ENCODE measurements at regions not wholly inside any gene's neighbourhood (a gene's known extent, or its start where the extent isn't known, plus 50 kb on each side); places are given as distances from the start of the nearest gene placed in this dataset.

DNA sequence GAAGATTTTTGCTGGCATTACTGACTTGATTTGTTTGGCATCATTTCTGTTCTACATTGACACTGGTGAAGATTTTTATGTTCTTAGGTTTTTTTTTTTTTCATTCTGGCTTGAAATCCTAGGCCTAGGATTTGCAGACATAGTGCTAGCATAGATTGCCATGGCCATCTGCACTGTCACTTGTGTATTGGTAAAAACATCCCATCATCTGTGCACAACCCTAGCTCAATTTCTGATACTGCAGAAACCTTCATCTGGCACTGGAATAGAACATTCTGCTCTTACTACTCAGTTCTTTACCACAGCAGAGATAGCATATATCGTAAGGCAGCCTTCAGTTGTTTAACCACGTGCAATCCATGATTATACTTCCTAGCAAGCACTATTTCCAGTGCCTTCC lies 111.5 kb upstream of the IL15 start:
- DNase-seq (ENCODE audit: low read depth), result no peak
- no peak overlapping the region for H3K4me3 ChIP-seq (ENCODE audit: low read length)
- TF ChIP-seq, protein P1, sequence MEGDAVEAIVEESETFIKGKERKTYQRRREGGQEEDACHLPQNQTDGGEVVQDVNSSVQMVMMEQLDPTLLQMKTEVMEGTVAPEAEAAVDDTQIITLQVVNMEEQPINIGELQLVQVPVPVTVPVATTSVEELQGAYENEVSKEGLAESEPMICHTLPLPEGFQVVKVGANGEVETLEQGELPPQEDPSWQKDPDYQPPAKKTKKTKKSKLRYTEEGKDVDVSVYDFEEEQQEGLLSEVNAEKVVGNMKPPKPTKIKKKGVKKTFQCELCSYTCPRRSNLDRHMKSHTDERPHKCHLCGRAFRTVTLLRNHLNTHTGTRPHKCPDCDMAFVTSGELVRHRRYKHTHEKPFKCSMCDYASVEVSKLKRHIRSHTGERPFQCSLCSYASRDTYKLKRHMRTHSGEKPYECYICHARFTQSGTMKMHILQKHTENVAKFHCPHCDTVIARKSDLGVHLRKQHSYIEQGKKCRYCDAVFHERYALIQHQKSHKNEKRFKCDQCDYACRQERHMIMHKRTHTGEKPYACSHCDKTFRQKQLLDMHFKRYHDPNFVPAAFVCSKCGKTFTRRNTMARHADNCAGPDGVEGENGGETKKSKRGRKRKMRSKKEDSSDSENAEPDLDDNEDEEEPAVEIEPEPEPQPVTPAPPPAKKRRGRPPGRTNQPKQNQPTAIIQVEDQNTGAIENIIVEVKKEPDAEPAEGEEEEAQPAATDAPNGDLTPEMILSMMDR (IDR thresholded peaks at IDR 0.05; ENCODE audit: insufficient read depth, low read depth, low read length, missing control alignments), result no peak

DNA sequence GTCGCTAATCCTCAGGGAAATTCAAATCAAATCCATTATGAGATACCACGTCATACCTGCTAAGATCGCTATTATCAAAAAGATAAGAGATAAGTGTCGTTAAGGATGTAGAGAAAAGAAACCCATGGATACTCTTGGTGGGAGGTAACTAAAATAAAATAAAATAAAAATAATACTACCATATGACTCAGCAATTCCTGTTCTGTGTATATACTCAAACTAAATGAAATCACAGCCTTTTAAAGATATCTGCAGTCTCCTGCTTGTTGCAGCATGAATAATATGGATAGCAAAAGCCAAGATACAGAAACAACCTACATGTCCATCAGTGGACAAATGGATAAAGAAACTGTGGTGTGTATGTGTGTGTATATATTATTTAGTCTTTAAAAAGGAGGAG lies 105.8 kb upstream of the IL15 start:
- TF ChIP-seq, protein P1 (IDR thresholded peaks at IDR 0.05; ENCODE audit: insufficient read depth, low read depth, low read length, missing control alignments), result no peak
- DNase-seq (ENCODE audit: low read depth), result no peak

DNA sequence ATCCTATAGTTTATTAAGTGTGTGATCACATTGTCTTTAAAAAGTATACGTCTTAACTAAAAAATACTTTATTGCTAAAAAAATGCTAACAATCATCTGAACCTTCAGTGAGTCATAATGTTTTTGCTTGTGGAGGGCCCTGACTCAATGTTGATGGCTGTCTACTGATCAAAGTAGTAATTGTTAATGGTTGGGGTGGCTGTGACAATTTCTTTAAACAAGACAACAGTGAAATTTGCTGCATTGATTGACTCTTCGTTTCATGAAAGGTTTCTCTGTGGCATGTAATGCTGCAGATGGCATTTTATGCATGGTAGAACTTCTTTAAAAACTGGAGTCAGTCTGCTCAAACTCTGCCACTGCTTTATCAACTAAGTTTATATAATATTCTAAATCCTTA lies 101.4 kb upstream of the IL15 start:
- TF ChIP-seq, protein P1 (IDR thresholded peaks at IDR 0.05; ENCODE audit: insufficient read depth, low read depth, low read length, missing control alignments), result no peak
- H3K4me3 ChIP-seq (ENCODE audit: low read length), result no peak overlapping the region
- DNase-seq (ENCODE audit: low read depth), result no peak

More for the DNA sequence above, 105.8 kb upstream of the IL15 start:
- H3K4me3 ChIP-seq (ENCODE audit: low read length), result no peak overlapping the region

DNA sequence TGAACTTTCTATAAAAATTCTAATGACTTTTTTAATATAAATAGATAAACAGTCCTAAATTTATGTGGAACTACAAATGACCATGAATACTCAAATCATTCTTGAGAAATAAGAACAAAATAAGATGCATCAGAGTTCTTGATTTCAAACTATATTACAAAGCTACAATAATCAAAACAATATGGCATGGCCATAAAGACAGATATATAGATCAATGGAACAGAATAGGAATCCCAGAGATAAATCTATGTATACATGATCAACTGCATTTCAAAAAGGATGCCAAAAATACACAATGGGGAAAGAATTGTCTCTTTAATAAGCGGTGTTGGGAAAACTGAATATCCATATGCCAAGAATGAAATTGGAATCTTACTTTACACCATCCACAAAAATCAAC lies 98.4 kb upstream of the IL15 start:
- no peak for DNase-seq (ENCODE audit: low read depth)
- TF ChIP-seq, protein P1 (IDR thresholded peaks at IDR 0.05; ENCODE audit: insufficient read depth, low read depth, low read length, missing control alignments), result no peak
- H3K4me3 ChIP-seq (ENCODE audit: low read length), result no peak overlapping the region

DNA sequence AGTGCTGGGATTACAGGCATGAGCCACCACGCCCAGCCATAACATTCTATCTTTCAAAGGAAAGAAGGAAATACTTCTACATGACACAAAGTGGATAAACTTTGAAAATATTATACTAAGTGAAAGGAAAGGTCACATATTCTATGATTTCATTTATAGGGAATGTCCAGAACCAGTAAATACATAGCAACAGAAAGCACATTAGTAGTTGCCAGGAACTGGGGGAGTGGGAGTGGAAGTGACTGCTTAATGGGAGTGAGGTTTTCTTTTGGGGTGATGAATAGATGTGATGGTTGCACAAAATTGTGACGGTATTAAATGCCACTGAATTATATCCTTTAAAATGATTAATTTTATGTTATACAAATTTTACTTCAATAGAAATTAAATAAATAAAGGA lies 95.7 kb upstream of the IL15 start:
- no peak overlapping the region for H3K4me3 ChIP-seq (ENCODE audit: low read length)
- TF ChIP-seq, protein P1 (IDR thresholded peaks at IDR 0.05; ENCODE audit: insufficient read depth, low read depth, low read length, missing control alignments), result no peak
- no peak for DNase-seq (ENCODE audit: low read depth)

DNA sequence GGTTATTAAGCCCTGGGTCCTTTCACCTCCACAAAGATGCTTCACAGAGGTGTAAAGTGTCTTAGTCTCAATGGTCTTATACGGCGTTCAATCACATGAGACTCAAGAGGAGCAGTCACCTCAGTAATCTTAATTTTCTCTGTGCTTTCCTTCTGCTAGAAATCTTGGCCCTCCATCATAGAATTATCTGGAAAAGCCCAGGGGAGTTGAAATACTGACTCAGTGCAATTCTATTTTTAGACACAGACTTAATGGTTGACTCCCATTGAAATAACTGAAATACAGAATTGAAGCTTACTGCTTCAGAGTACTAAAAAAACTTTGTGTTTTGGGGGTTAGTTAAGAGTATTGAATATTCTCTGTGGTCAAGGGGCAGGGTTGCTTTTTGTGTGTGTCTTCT lies 94.5 kb upstream of the IL15 start:
- DNase-seq (ENCODE audit: low read depth), result no peak
- TF ChIP-seq, protein P1 (IDR thresholded peaks at IDR 0.05; ENCODE audit: insufficient read depth, low read depth, low read length, missing control alignments), result no peak
- H3K4me3 ChIP-seq (ENCODE audit: low read length), result no peak overlapping the region

DNA sequence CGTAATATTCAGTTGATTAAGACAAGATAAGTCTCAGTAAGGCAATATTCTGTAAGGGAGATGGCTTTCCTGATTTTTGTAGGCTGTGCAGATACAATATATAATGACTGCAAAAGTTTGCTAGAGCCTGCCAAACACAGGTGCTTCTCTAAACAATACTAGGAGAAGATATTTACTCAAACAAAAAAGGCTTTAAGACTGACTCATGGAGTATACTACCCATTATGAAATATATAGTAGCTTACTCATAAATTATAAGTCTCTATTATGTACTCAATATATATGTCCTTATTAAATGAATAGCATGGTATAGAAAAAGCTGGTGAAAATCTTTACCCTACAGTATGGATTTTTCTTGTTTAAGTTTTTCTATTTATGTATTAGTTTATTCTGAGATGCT lies 93.2 kb upstream of the IL15 start:
- peak; percentile 32 for DNase-seq (ENCODE audit: low read depth)
- H3K4me3 ChIP-seq (ENCODE audit: low read length), result no peak overlapping the region
- TF ChIP-seq, protein P1 (IDR thresholded peaks at IDR 0.05; ENCODE audit: insufficient read depth, low read depth, low read length, missing control alignments), result no peak

Data from epithelial cell of esophagus (primary cell).